T follicular helper cell (primary cell): ENCODE measurements at regions not wholly inside any gene's neighbourhood (a gene's known extent, or its start where the extent isn't known, plus 50 kb on each side); places are given as distances from the start of the nearest gene placed in this dataset.

Experiments
- DNase-seq: peaks from one replicate; pipeline ENCODE4 v3.0.0-alpha.2; 2020; ENCODE audit warnings: low read depth

GRCh38 chr9:107210775-107211174 is 72.3 kb upstream of the RAD23B start:
- DNase-seq: no peak

- DNase-seq: no peak
Observed at GRCh38 chr9:107211284-107211923, 71.7 kb upstream of the RAD23B start.

DNA sequence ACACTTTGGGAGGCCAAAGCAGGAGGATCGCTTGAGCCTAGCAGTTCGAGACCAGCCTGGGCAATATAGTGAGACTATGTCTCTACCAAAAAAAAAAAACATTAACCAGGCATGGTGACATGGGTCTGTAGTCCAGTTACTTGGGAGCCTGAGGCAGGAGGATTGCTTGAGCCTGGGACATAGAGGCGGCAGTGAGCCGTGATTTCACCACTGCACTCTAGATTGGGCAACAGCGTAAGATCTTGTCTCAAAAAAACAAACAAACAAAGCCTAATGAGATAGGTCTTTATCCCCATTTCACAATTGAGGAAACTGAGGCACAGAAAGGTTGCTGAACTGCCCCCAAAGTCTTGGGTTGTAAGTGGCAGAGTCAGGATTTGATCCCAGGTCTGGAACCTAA is 70.5 kb upstream of the RAD23B start:
- DNase-seq: no peak

DNA sequence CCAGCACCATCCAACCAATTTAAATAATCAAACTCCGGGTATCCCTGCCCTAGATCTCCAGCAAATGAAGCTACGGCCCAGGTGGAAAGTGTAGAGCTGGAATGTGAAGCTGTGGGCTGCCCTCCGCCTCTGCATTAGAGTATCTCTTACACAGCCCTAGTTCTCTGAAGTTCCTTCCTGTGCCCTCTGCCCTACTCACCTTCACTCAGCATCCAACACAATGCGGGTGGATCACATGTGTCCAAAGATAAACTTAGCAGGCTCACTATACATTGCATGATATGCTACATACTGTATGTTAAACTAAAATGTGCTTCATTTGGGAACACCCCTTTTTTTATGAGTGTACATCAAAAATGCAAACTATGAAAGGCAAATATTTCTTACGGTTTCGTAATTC is 70.0 kb upstream of the RAD23B start:
- DNase-seq: no peak

GRCh38 chr9:107213561-107214028 is 69.5 kb upstream of the RAD23B start:
- no peak for DNase-seq

DNA sequence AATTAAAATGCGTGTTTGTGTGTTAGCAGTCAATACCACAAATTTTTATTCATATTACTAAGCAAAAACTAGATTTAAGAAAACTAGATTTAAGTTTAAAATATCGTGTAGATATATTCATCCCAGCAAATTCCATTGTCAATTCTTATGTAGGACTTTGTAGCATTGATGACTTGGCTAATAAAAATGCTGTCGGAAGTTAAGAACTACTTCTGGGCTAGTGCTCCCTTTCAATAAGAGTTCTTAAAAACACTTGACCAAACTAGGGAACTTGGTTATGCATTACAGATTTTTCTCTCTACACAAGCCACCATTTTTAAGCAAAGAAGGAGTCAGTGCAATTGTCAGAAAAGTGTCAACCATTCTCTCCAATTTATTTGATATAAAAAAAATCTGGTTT is 68.7 kb upstream of the RAD23B start:
- no peak for DNase-seq

GRCh38 chr9:107214915-107215314 is 68.2 kb upstream of the RAD23B start:
- no peak for DNase-seq

DNA sequence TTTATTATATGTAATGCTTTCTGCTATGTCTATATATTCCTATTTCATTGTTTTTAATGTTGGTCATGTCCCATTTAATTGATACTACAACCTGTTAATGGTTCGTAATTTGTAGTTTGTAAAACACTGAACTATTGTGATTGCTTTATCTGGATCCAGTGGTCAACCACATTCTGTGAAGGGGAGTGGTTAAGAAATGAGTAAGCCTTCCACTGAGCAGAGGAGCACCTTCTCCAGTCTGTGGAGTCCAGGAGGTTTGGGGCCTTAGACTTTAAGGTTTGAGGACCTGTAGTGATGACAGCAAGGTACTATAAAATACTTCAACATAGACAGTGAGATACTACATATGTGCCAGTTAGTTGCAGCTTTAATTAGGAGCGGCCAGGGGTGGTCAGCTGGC is 67.7 kb upstream of the RAD23B start:
- no peak for DNase-seq

- no peak for DNase-seq
Observed at GRCh38 chr9:107216329-107216728, 66.8 kb upstream of the RAD23B start.

DNA sequence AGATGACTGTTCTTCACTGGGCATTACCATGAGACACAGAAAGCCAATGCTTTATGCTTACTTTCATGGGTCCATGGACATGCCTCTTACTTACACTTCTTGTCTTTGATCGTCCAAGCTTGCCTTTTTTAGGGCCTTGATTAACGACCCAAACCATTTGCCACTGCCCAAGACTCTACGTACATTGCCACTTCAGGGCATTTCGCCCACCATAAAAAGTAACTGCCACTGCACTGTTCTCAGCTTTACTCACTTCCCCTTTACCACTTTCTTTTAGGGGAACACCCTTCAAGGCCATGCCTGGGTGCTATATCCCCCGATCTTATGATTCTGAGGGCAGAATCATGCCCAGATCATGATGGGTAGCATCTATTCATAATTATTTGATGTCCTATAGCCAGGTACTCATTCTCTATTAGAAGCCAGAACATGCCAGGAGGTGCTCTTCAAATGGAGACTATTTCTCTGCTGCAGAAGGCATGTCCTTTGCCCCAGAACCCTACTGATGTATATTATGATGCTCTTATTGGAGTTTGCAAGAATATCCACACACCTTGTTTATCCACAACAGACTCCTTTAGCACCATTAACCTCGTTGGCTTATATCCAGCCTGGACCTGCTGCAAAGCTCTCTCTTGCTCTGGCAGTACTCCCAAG is 64.1 kb upstream of the RAD23B start:
- DNase-seq: no peak

DNA sequence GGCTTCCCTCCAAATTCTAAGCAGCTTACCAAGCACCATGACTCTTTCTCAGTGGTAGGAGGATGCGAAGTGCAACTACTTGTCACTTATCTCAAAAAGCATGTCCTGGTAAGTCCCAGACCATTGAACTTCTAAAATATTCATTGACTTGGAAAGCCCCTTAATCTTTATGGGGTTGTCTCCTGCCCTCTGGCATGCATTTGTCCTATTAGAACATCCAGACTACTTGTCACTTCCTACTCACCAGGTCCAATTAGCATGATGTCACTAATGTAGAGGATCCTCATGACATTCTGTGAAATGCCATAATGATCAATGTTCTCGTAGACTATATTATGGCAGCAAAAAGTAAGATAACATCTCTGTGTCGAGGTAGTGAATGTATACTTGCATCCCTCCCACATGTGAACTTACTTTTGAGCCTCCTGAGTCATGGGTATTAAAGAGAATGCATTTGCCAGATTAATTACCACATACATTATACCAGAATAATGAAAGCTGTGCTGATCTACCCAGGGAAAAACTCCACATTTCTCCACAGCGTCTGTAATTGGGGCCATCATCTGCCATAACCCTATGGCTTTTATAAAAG is 63.5 kb upstream of the RAD23B start:
- DNase-seq: no peak

DNA sequence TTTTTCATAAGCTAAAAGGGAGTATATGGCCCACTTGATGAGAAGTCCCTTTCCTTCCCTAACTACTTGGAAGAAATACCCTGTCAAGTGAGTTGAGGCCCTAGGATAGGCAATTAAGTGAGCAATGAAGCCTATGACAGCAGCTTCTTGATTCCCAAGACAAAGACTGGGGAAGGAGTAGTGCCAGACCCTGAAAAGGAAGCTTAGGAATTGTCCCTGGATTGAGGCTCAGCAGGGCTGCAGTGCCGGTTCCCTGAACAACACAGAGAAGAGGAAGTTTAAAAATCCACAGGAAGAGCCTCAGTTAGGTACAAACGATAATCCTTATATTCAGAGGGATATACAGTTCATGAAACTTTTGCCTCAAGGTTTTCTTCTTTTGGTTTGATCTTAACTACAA is 61.8 kb upstream of the RAD23B start:
- DNase-seq: no peak

DNA sequence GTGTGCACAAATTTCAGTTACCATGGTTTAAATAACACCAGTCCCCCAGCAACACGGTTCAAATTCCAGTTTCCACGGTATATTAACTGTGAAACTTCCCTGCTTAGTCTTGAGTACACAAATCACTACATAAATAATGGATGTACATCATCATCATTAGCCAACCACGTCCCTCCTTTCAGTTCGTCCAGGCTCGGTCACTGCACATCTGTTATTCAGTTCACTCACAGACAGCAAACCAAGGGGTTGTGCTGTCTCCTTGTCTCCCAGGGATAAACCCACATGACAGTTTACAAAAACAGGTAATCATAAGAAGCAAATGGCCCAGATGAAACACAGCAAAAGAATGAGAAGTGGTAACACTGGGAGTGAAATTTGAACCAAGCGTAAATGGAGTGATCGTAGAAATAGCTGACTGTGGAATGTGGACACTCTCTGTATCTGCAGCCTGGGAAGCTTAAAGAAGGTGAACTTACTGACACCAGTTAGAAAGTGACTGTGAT is 61.0 kb upstream of the RAD23B start:
- DNase-seq: no peak

DNA sequence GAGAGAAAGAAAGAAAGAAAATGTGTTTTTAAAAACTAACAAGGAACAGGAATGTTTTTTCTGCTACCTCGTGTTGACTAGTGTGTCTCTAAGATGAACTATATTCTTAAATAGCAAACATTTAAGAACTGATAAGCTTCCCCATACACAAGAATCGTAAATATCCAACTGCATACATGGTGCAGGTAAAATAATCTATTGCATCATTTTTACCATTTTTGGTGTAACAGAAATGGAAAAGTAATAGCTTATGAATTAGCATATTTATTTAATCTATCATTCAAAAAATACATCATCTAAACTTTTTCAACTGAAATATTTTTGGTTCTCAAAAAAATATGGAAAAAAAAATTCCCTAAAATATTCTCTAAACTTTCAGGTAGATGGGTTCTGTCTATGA is 59.7 kb upstream of the RAD23B start:
- no peak for DNase-seq

- no peak for DNase-seq
Observed at GRCh38 chr9:107224252-107224651, 58.8 kb upstream of the RAD23B start.

DNA sequence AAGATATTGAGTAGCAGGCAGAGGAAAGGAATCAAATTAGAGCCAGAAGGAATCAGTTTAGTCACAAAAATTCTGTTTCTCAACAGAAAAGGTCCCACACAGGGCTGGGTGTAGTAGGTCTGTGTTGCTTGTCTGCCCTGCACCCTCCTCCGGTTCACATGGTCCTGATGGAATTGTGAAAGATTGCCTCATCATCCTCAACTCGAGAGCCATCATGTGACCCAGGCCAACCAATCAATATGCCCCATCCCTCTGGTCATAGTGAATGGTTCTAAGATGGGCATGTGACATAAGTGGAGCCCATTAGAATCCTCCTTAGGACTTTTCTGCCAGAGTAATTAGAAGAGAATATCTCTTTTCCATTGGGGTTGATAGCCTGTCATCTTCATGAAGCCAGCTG is 56.7 kb upstream of the RAD23B start:
- no peak for DNase-seq

- no peak for DNase-seq
Observed at GRCh38 chr9:107227774-107228173, 55.3 kb upstream of the RAD23B start.

DNA sequence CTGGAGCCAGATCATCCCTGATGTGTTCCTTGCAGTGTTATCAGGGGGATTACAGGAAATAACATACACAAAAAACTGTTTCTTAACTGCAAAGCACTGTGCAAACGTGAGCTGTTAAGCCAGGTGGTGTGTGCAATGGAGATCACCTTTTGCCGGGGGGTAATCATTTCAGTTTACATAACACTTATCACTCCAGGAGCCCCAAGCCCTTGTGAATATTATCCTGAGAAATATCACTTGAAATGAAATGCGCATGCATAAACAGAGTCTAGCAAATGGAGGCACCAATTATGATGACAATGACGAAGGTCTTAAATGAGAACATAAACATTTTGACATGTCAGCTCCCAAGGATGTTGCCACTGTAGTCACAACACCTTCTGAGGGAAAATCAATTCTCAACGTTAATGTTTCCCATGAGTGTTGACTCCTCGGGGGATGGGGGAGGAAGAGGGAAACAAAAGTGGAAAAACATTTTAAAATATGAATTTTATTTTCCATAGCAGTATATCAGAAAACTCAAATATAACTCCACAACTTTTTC is 54.5 kb upstream of the RAD23B start:
- no peak for DNase-seq

DNA sequence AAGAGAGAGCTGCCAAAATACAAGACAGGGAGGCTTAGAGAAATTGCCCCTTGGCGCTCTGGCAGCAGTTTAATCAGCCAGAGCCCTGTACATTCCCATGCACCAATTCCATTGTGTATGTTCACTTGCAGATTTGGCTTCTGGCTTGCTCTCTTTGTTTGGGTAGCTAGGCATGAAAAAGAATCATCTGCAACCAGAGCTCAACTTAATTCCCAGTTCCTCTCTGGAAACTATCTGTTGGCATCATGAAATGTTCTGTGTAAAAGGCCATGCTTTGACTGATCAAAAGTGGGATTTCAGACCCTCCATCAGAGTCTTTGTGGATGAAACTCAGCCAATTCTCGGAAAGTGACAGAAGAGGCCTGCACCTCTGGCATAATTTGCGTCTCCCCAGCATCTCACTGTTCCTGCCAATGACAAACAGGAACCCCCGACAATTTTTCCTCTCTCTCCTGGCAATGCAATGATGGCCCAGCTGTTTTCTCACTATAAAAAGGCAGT is 53.8 kb upstream of the RAD23B start:
- DNase-seq: no peak
